Epidermal melanocyte (primary cell): ENCODE measurements at regions not wholly inside any gene's neighbourhood (a gene's known extent, or its start where the extent isn't known, plus 50 kb on each side); places are given as distances from the start of the nearest gene placed in this dataset.
"Not testable (repeated sequence)": the region's sequence is repeated elsewhere in the genome, so short reads cannot be mapped to it uniquely, and the experiment has no call there.

ENCODE experiments used
- DNase-seq: peaks from one replicate; pipeline ENCODE4 v3.0.0; 2011; ENCODE audit warnings: low spot score; ENCODE audit not compliant: insufficient read length

GRCh38 chr2:223180463-223180862 lies 128.5 kb downstream of the KCNE4 start:
- DNase-seq = no peak

- no peak for DNase-seq
Measured at GRCh38 chr2:223181561-223181960, 129.6 kb downstream of the KCNE4 start.

- DNase-seq = no peak
Measured at GRCh38 chr2:223182356-223182755, 130.4 kb downstream of the KCNE4 start.

GRCh38 chr2:223185638-223186037 lies 133.6 kb downstream of the KCNE4 start:
- DNase-seq = no peak

GRCh38 chr2:223187256-223187655 lies 135.3 kb downstream of the KCNE4 start:
- DNase-seq = no peak

- not testable (repeated sequence) for DNase-seq
Measured at GRCh38 chr2:223190561-223191206, 138.7 kb downstream of the KCNE4 start.

GRCh38 chr2:223196331-223196730 lies 144.3 kb downstream of the KCNE4 start:
- no peak for DNase-seq

- no peak for DNase-seq
Measured at GRCh38 chr2:223197046-223197445, 145.1 kb downstream of the KCNE4 start.

- no peak for DNase-seq
Measured at GRCh38 chr2:223199531-223200515, 147.8 kb downstream of the KCNE4 start.

GRCh38 chr2:223203971-223204929 lies 152.3 kb downstream of the KCNE4 start:
- DNase-seq = no peak

GRCh38 chr2:223210489-223210888 lies 158.5 kb downstream of the KCNE4 start:
- no peak for DNase-seq

- DNase-seq = no peak
Measured at GRCh38 chr2:223214394-223215253, 162.6 kb downstream of the KCNE4 start.

- no peak for DNase-seq
Measured at GRCh38 chr2:223215254-223215516, 163.2 kb downstream of the KCNE4 start.

GRCh38 chr2:223217373-223217772 lies 165.4 kb downstream of the KCNE4 start:
- DNase-seq = no peak

- no peak for DNase-seq
Measured at GRCh38 chr2:223218587-223219178, 166.7 kb downstream of the KCNE4 start.

- no peak for DNase-seq
Measured at GRCh38 chr2:223219872-223220657, 168.1 kb downstream of the KCNE4 start.

GRCh38 chr2:223220658-223220925 lies 168.6 kb downstream of the KCNE4 start:
- no peak for DNase-seq

- no peak for DNase-seq
Measured at GRCh38 chr2:223221139-223221835, 169.3 kb downstream of the KCNE4 start.

- DNase-seq = no peak
Measured at GRCh38 chr2:223222397-223222796, 170.4 kb downstream of the KCNE4 start.
